ENCODE measurements at regions not wholly inside any gene's neighbourhood (a gene's known extent, or its start where the extent isn't known, plus 50 kb on each side); places are given as distances from the start of the nearest gene placed in this dataset.

DNA sequence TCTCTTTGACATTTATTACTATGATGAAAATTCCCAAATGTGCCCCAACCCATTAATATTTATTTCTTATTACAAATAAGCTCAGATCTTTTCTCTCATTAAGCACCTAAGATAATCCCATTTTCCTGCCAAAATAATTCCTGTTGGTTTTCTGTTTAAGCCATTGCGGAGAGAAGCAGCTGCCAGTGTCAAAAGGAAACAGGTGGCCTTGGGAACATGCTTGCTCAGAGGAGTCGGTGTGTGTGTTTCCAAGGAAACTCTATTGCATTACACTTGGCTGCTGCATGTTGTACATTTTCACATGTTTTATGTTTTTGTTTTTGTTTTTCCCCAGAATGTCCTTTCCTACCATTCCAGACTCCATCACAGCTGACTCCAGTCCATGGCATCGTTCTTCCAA is 56.4 kb downstream of the CD24 start:
- no peaks in the 10 kb centered on the region for H3K36me3 ChIP-seq (ENCODE audit: insufficient read depth, low read length)
- no peaks in the 10 kb centered on the region for H3K9me2 ChIP-seq (ENCODE audit: insufficient read depth, low read length)
- H3K4me2 ChIP-seq (ENCODE audit: low read length), result no peak overlapping the region
- no peaks in the 10 kb centered on the region for H4K20me1 ChIP-seq (ENCODE audit: insufficient read depth)
- H3K4me3 ChIP-seq (ENCODE audit: low read length), result no peak overlapping the region
- H3K27ac ChIP-seq (ENCODE audit: low read length), result no peak overlapping the region
- H3K79me2 ChIP-seq (replicated peaks; ENCODE audit: insufficient read depth, low read length), result no peaks in the 10 kb centered on the region
- H2AFZ ChIP-seq (ENCODE audit: low read depth, low read length), result no peak overlapping the region
- no peak overlapping the region for H3K9ac ChIP-seq (ENCODE audit: low read length)
- H3K9me3 ChIP-seq (ENCODE audit: low read length), result no peaks in the 10 kb centered on the region
- no peaks in the 10 kb centered on the region for H3K27me3 ChIP-seq (ENCODE audit: insufficient read depth, low read depth, low read length)
- TF ChIP-seq MXI1 (conservative IDR thresholded peaks at IDR 0.05; ENCODE audit: poor library complexity, severe bottlenecking) (no peak), RAD21 (conservative IDR thresholded peaks at IDR 0.05) (no peak), SMC3 (conservative IDR thresholded peaks at IDR 0.05; ENCODE audit: poor library complexity) (no peak), POLR2AphosphoS5 (IDR thresholded peaks at IDR 0.05) (no peak), EZH2 (IDR thresholded peaks at IDR 0.05; ENCODE audit: borderline replicate concordance, insufficient read depth, low read length, poor library complexity, severe bottlenecking) (no peak)
- no peaks in the 10 kb centered on the region for H3F3A ChIP-seq (ENCODE audit: insufficient read depth, low read length, poor library complexity, severe bottlenecking)

DNA sequence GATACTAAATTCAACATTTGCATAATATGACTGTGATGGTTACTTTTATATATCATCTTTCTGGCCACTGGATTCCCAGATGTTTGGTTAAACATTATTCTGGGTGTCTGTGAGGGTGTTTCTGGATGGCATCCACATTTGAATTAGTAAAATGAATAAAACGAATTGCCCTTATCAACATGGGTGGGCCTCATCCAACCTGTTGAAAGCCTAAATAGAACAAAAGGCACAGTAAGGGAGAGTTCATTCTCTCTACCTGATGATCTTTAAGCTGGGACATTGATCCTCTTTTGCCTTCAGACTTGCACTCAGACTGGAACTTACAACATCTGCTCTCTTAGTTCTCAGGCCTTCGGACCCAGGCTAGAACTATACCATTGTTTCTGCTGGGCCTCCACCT is 57.6 kb downstream of the CD24 start:
- Histone ChIP-seq H3F3A (ENCODE audit: insufficient read depth, low read length, poor library complexity, severe bottlenecking) (no peaks in the 10 kb centered on the region), H4K20me1 (ENCODE audit: insufficient read depth) (no peaks in the 10 kb centered on the region), H3K9me3 (ENCODE audit: low read length) (no peaks in the 10 kb centered on the region), H3K9me2 (ENCODE audit: insufficient read depth, low read length) (no peaks in the 10 kb centered on the region), H3K27me3 (ENCODE audit: insufficient read depth, low read depth, low read length) (no peaks in the 10 kb centered on the region), H3K27ac (ENCODE audit: low read length) (no peak overlapping the region), H3K36me3 (ENCODE audit: insufficient read depth, low read length) (no peaks in the 10 kb centered on the region), H3K4me2 (ENCODE audit: low read length) (no peak overlapping the region), H3K4me3 (ENCODE audit: low read length) (no peak overlapping the region), H2AFZ (ENCODE audit: low read depth, low read length) (no peak overlapping the region), H3K79me2 (replicated peaks; ENCODE audit: insufficient read depth, low read length) (no peaks in the 10 kb centered on the region), H3K9ac (ENCODE audit: low read length) (no peak overlapping the region)
- TF ChIP-seq MXI1 (conservative IDR thresholded peaks at IDR 0.05; ENCODE audit: poor library complexity, severe bottlenecking) (no peak), EP300 (conservative IDR thresholded peaks at IDR 0.05; ENCODE audit: poor library complexity, severe bottlenecking) (no peak), POLR2AphosphoS5 (IDR thresholded peaks at IDR 0.05) (no peak)

DNA sequence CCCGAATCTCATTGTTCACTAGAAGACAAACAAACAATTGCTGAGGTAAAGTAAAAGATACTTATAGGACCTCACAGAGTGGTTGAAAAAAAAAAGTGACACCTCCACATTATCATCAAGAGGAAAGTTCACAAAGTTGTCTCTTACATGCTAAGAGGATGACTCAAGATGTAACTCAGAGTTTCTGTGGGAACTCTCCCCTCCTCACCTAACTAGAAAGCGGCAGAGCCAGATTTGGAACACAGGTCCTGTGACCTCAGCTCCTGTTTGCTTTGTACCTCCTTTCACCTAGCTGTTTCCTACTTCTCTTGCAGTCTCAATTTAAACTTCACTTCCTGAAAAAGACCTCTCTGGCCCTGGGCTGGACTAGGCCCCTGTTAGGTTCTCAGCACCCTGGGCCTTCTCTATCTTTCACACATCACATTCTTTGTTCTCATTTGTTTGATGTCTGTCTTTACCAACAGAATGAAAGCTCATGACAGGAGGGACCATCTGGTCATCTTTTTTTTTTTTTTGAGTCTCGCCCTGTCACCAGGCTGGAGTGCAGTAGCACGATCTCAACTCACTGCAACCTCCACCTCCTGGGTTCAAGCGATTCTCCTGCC is 60.8 kb downstream of the CD24 start:
- Histone ChIP-seq H3F3A (ENCODE audit: insufficient read depth, low read length, poor library complexity, severe bottlenecking) (no peaks in the 10 kb centered on the region), H3K79me2 (replicated peaks; ENCODE audit: insufficient read depth, low read length) (no peaks in the 10 kb centered on the region), H3K27me3 (ENCODE audit: insufficient read depth, low read depth, low read length) (no peaks in the 10 kb centered on the region), H3K4me3 (ENCODE audit: low read length) (no peak overlapping the region), H3K9me3 (ENCODE audit: low read length) (no peaks in the 10 kb centered on the region), H3K9me2 (ENCODE audit: insufficient read depth, low read length) (no peaks in the 10 kb centered on the region), H2AFZ (ENCODE audit: low read depth, low read length) (no peak overlapping the region), H3K36me3 (ENCODE audit: insufficient read depth, low read length) (no peaks in the 10 kb centered on the region), H3K4me2 (ENCODE audit: low read length) (no peak overlapping the region), H3K27ac (ENCODE audit: low read length) (no peak overlapping the region), H3K9ac (ENCODE audit: low read length) (no peak overlapping the region), H4K20me1 (ENCODE audit: insufficient read depth) (no peaks in the 10 kb centered on the region)
- TF ChIP-seq, protein P1, sequence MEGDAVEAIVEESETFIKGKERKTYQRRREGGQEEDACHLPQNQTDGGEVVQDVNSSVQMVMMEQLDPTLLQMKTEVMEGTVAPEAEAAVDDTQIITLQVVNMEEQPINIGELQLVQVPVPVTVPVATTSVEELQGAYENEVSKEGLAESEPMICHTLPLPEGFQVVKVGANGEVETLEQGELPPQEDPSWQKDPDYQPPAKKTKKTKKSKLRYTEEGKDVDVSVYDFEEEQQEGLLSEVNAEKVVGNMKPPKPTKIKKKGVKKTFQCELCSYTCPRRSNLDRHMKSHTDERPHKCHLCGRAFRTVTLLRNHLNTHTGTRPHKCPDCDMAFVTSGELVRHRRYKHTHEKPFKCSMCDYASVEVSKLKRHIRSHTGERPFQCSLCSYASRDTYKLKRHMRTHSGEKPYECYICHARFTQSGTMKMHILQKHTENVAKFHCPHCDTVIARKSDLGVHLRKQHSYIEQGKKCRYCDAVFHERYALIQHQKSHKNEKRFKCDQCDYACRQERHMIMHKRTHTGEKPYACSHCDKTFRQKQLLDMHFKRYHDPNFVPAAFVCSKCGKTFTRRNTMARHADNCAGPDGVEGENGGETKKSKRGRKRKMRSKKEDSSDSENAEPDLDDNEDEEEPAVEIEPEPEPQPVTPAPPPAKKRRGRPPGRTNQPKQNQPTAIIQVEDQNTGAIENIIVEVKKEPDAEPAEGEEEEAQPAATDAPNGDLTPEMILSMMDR (IDR thresholded peaks at IDR 0.05; ENCODE audit: poor library complexity, severe bottlenecking), result no peak
- no peak for TF ChIP-seq TAF1 (IDR thresholded peaks at IDR 0.05; ENCODE audit: low read depth)
- no peak for TF ChIP-seq MXI1 (conservative IDR thresholded peaks at IDR 0.05; ENCODE audit: poor library complexity, severe bottlenecking)
- TF ChIP-seq EP300 (conservative IDR thresholded peaks at IDR 0.05; ENCODE audit: poor library complexity, severe bottlenecking), result no peak
- TF ChIP-seq POLR2AphosphoS5 (IDR thresholded peaks at IDR 0.05), result no peak

Data from neural cell (in vitro differentiated cells).